Ovary (tissue), 3 donors: ENCODE measurements at regions not wholly inside any gene's neighbourhood (a gene's known extent, or its start where the extent isn't known, plus 50 kb on each side); places are given as distances from the start of the nearest gene placed in this dataset.

Experiments used
- EP300 ChIP-seq: sonication (generic); formaldehyde crosslinking; IDR thresholded peaks from one replicate; pipeline ENCODE4 v1.6.1; 2017; ENCODE audit warnings: antibody characterized with exemption
- POLR2A ChIP-seq: fragments of 450-650 bp; IDR thresholded peaks from one replicate; pipeline ENCODE4 v1.6.1; 2017; ENCODE audit warnings: antibody characterized with exemption, mild to moderate bottlenecking, moderate library complexity
- TF ChIP-seq, protein P1 (sequence below), 3 donors: fragments of 450-650 bp in 2 of 3; fragments of 200-600 bp in 1 of 3; IDR thresholded peaks; one replicate each; pipeline versions ENCODE4 v1.5.1 to v1.8.0; 2016 to 2022; ENCODE audit warnings: antibody characterized with exemption in 3 of 3, mild to moderate bottlenecking in 1 of 3
- donor health status: DM: no; HTN: no; CAD: no.

DNA sequence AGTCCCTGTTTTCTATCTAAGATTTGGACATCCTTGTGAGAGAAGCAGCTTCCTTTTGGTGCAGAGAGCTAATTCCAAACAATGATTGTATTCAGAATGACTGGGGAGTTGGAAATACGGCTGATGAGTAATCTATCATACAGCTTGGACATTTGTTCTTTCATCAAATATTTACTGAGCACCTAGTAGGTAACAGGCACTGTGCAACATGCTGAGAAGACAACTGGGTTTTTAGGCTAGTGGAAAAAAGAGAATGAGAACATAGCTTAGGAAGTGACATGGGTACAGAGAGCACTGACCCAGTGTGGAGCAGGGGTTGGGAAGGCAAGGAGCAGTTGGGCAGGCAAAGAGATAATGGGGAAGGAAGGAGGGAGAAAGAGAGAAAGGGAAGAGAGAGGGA is 87.5 kb downstream of the TBX19 start:
- TF ChIP-seq, protein P1, sequence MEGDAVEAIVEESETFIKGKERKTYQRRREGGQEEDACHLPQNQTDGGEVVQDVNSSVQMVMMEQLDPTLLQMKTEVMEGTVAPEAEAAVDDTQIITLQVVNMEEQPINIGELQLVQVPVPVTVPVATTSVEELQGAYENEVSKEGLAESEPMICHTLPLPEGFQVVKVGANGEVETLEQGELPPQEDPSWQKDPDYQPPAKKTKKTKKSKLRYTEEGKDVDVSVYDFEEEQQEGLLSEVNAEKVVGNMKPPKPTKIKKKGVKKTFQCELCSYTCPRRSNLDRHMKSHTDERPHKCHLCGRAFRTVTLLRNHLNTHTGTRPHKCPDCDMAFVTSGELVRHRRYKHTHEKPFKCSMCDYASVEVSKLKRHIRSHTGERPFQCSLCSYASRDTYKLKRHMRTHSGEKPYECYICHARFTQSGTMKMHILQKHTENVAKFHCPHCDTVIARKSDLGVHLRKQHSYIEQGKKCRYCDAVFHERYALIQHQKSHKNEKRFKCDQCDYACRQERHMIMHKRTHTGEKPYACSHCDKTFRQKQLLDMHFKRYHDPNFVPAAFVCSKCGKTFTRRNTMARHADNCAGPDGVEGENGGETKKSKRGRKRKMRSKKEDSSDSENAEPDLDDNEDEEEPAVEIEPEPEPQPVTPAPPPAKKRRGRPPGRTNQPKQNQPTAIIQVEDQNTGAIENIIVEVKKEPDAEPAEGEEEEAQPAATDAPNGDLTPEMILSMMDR (IDR thresholded peaks at IDR 0.05), result no peak
- TF ChIP-seq EP300, result no peak
- TF ChIP-seq POLR2A, result no peak
